G401.6 (cell line): ENCODE measurements at regions not wholly inside any gene's neighbourhood (a gene's known extent, or its start where the extent isn't known, plus 50 kb on each side); places are given as distances from the start of the nearest gene placed in this dataset.
"Not testable (repeated sequence)": the region's sequence is repeated elsewhere in the genome, so short reads cannot be mapped to it uniquely, and the experiment has no call there.

ENCODE experiments used
- FAIRE-seq: peaks from 2 replicates; lab custom pipeline; 2012; peaks lifted over from hg19 to GRCh38; lab: Jason Lieb, UNC

DNA sequence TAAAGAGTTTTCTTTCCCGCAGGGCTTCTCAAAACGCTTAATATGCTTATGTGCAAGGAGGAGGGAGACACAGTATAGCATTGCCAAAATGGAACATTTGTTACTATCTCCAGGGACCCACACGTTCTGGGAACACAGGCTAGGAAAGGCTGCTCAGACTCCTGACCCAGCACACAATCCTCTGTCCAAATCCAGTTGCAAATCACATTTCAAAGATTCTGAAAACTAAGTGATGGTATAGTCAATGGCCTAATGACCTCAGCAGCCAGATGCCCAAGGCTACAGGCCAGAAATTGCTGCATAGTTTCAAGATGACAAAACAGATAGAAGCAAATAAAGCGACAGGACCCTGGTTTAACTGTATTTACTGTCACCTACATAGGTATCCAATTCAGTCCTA is 97.0 kb upstream of the GRIP1 start:
- no peak for FAIRE-seq

GRCh38 chr12:66776974-66777373 is 98.1 kb upstream of the GRIP1 start:
- FAIRE-seq: no peak

DNA sequence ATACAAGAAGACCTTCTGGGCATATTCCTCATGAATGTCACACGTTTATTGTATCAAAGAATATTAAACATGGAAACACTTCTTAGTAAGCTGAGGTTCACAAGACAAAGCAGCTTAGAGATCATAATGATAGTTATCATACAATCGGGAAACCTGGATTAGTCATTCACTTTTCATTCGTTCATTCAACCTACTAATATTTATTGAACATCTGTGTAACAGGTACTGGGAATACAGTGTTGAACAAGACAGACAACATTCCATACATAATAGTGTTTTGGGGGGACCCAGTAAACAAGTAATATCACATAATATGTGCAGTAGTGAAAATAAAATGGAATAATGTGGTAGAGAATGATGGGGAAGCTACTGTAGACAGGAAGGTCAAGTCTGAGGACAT is 100.6 kb upstream of the GRIP1 start:
- no peak for FAIRE-seq

- FAIRE-seq: no peak
These were observed 107.8 kb upstream of the GRIP1 start for GRCh38 chr12:66786531-66787308.

GRCh38 chr12:66799551-66799950 is 120.7 kb upstream of the GRIP1 start:
- FAIRE-seq: no peak

- FAIRE-seq: no peak
These were observed 121.2 kb upstream of the GRIP1 start for GRCh38 chr12:66800046-66800445.

DNA sequence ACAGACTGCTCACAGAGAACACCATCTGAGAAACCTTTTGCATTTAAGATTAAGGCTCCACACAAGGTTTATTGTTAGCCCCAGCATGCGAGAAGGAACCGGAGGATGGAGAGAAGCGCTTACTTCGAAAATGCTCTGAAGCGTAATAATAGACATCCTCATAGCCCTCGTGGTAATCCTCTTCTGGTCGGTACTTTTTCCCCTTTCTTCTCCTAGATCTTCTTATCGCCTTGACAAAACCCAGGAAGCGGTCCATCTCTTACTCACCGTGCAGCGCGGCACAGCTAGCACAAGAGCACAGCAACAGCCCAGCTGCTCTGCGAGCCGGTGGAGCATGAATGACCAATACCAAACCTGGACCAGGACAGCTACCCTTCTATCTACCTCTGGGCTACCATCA is 125.1 kb upstream of the GRIP1 start:
- FAIRE-seq: no peak

- FAIRE-seq: no peak
These were observed 125.7 kb upstream of the GRIP1 start for GRCh38 chr12:66804563-66804974.

- no peak for FAIRE-seq
These were observed 129.7 kb upstream of the GRIP1 start for GRCh38 chr12:66808606-66809005.

GRCh38 chr12:66813137-66813892 is 134.4 kb upstream of the GRIP1 start:
- no peak for FAIRE-seq

DNA sequence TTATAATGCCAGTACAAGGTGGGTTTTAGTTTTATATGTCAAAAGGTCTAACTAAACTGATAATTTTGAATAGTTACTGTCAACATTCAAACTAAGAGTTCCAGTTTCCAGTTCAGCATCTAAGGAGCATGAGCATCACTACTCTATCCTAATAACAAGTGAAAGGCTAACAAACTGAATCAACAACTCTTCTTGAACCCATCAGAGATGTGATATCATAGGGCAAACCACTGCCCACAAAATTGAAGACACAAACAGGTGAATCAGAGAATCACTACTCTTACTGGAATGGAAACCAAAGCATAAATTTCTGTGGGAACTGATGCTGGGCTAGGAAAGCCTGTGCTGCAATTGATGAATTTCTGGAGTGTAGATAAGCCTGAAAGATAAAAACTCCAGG is 140.7 kb upstream of the GRIP1 start:
- no peak for FAIRE-seq

DNA sequence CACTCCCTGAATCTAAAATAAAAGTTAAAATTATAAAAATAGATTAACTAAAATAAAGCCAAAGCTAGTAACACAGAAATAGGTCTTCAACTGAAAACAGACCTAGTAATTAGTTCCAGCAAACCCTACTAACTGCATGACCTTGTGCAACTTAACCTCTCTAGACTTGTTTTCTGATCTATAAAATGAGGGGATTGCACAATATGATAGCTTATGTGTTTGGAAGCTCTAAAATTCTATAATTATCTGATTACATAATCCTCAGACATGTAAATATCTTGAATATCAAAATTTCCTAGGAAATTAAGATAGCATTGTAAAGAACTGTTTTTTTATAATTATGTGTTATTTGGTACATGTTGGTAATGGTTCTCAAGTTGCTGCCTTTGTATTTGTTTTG is 144.1 kb upstream of the GRIP1 start:
- no peak for FAIRE-seq

DNA sequence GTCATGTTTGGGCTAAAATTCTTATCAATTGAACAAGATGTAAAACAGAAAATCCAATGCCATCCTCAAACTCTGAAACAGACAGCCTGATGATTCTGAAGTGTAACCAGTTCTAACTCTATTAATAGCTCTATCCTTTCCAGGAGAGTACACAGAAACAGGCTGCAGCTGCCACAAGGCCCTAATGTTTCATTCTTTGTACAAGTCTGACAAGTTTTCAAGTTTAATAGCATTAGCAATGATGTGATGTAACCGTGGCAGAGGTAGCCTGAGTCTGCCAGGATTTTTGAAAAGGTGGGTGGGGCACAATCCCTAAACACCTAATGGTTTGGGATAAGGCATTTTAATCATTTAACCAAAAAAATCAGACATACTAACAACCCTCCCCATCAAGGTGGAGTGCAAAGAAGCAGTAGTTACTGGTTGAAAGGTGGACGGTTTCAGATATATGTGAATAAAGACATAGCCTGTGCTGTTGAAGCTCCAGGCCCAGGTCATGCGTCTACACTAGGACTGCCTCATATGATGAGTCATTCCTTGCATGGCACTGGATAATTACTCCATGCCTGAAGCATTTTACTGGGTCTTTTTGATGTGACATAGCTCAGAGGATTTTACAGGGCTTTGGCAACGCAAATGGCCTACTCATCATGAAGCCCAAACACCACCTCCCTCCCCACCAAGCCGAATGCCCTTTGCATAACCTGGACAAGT is 145.1 kb upstream of the GRIP1 start:
- no peak for FAIRE-seq

DNA sequence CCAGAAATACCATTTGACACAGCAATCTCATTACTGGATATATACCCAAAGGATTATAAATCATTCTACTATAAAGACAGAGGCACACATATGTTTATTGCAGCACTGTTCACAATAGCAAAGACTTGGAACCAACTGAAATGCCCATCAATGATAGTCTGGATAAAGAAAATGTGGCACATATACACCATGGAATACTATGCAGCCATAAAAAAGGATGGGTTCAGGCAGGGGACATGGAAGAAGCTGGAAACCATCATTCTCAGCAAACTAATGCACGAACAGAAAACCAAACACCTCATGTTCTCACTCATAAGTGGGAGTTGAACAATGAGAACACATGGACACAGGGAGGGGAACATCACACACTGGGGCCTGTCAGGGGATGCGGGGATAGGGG is 147.0 kb upstream of the GRIP1 start:
- FAIRE-seq: not testable (repeated sequence)

DNA sequence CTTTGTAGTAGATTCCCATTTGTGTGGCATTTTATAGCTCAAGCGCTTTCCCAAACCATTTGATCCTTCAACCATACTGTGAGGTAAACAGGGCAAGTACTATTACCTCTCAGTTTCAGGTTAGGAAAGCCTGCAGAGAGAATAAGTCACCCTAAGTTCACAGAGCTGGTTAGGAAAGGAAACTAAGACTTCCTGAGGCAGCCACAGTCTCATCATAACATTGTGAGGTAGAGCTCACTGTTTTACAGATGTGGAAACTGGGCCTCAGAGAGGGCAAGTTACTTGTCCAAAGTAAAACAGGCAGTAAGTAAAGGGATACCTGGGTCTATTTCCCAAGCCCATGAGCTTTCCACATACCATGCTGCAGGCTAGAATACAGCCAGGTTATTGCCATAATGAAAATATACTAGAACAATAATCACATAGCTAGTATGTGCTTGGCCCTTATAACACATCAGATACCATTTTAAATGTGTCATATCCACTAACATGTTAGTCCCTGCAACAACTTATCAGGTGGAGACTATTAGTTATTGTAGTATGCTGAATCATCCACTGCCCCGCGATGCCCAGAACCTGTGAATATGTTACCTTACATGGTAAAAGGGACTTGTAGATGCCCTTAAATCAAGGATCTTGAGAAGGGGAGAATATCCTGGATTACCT is 150.9 kb upstream of the GRIP1 start:
- FAIRE-seq: no peak

GRCh38 chr12:66831495-66831894 is 152.6 kb upstream of the GRIP1 start:
- no peak for FAIRE-seq

DNA sequence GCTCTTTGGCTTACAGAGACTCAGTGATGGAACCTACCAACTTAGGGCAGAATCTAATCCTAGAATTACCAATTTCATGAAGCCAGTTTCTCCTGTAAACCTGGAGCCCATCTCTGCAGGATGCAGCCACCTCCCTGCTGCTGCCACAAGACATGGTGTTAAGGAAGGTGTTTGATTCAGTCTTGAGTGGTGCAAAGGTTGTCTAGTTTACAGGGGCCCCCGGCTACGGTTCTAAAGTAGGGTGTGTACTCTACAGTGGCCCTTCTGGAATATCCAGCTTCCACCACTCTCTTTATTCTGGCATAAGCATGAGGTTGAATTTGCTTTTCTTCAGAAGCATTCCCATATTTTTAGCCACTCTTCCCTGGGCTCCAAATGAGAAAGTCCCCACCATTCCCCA is 154.1 kb upstream of the GRIP1 start:
- FAIRE-seq: no peak

- FAIRE-seq: no peak
These were observed 157.9 kb upstream of the GRIP1 start for GRCh38 chr12:66836623-66837310.

DNA sequence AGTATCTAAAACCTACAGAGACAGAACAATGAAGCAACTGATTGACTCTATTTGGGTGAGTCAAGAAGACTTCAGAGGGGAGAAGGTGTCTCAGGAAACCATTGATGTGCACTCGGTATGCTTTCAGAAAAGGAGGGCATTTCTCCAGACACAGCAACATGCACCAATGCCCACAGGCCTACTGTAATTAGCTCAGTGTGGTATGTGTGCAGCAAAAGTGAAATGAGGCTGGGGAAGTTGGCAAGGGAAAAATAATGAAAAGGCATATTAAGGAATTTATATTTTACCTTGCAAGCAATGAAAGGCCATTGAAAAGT is 158.4 kb upstream of the GRIP1 start:
- FAIRE-seq: no peak

DNA sequence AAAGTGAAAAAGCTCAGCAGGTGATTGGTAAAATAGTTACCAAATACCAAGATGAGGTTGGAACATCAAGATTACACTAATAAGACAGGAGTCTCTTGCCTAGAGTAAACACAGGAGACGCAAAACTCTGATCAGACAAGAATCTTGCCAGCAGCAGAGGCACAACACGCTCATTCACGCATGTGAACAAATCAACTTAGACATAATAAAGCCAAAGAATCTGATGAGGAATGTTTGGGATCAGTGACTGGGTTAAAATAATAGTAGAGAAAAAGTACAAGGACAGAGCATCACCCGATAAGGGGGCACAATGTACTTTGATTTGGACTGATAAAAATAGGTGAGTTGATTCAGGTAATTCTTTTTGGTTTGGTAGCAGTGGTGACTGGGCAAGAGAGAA is 159.5 kb upstream of the GRIP1 start:
- FAIRE-seq: no peak

- FAIRE-seq: no peak
These were observed 170.1 kb upstream of the GRIP1 start for GRCh38 chr12:66848967-66849366.

DNA sequence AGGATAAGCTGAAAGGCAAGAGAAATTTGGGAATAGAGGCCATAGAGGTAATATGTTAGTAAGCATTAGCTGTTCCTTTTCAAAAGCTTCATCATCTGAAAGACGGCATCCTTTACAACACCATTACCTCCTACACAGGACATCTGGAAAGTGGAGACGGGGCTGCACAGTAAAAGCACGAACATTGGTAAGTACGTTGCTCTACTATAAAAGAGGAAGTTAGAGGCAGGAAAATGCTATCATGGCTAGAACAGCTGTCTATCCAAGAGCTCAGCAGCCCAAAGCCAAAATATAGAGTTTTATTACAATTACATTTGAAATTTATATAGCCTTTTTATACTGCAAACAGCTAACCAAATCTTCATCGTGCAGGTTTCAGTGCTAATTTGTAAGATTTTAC is 172.3 kb upstream of the GRIP1 start:
- FAIRE-seq: no peak
